Hepatocyte (in vitro differentiated cells): ENCODE measurements at regions not wholly inside any gene's neighbourhood (a gene's known extent, or its start where the extent isn't known, plus 50 kb on each side); places are given as distances from the start of the nearest gene placed in this dataset.

Experiments used
- DNase-seq: peaks from one replicate; pipeline ENCODE4 v3.0.0-alpha.2; 2016; ENCODE audit warnings: low spot score
- H2AFZ ChIP-seq: fragments of 200-600 bp; sonication (generic); 2 replicates; pipeline ENCODE4 v1.6.0; 2016; ENCODE audit warnings: antibody characterized with exemption, mild to moderate bottlenecking
- H3K27ac ChIP-seq: fragments of 200-600 bp; sonication (generic); 2 replicates; pipeline ENCODE4 v1.5.1; 2016; ENCODE audit warnings: mild to moderate bottlenecking
- H3K27me3 ChIP-seq: fragments of 200-600 bp; sonication (generic); 2 replicates; pipeline ENCODE4 v1.6.1; 2016
- H3K36me3 ChIP-seq: fragments of 200-600 bp; sonication (generic); replicated peaks from 2 replicates; pipeline ENCODE4 v1.5.1; 2016; ENCODE audit warnings: low read depth; ENCODE audit not compliant: insufficient read depth
- H3K4me1 ChIP-seq: fragments of 200-600 bp; sonication (generic); 2 replicates; pipeline ENCODE4 v1.5.1; 2016; ENCODE audit warnings: mild to moderate bottlenecking, moderate library complexity; ENCODE audit not compliant: insufficient read depth
- H3K4me2 ChIP-seq: fragments of 200-600 bp; sonication (generic); 2 replicates; pipeline ENCODE4 v1.6.0; 2016
- H3K4me3 ChIP-seq: fragments of 200-600 bp; sonication (generic); 2 replicates; pipeline ENCODE4 v1.5.1; 2016; ENCODE audit warnings: mild to moderate bottlenecking
- H3K79me2 ChIP-seq: fragments of 200-600 bp; sonication (generic); 2 replicates; pipeline ENCODE4 v1.6.0; 2017; ENCODE audit warnings: mild to moderate bottlenecking
- H3K9me2 ChIP-seq: fragments of 200-600 bp; sonication (generic); replicated peaks from 2 replicates; pipeline ENCODE4 v1.6.0; 2017; ENCODE audit warnings: mild to moderate bottlenecking; ENCODE audit not compliant: insufficient read depth
- H3K9me3 ChIP-seq: fragments of 200-600 bp; sonication (generic); 2 replicates; pipeline ENCODE4 v1.5.1; 2016; ENCODE audit warnings: low read depth, mild to moderate bottlenecking
- H4K20me1 ChIP-seq: fragments of 200-600 bp; sonication (generic); 2 replicates; pipeline ENCODE4 v1.6.0; 2016; ENCODE audit warnings: mild to moderate bottlenecking; ENCODE audit not compliant: insufficient read depth, poor library complexity, severe bottlenecking
- EZH2 ChIP-seq: fragments of 200-600 bp; sonication (generic); IDR thresholded peaks from 2 replicates; pipeline ENCODE4 v1.6.1; 2016; ENCODE audit warnings: antibody characterized with exemption, mild to moderate bottlenecking, borderline replicate concordance
- EZH2phosphoT487 ChIP-seq: fragments of 200-600 bp; sonication (generic); IDR thresholded peaks from one replicate; pipeline ENCODE4 v1.6.1; 2018; ENCODE audit warnings: antibody characterized with exemption, mild to moderate bottlenecking, low read depth, moderate library complexity; ENCODE audit not compliant: unreplicated experiment, severe bottlenecking
- WGBS: methylation state at CpG from one replicate; pipeline ENCODE4 v1.1.6; 2016; ENCODE audit warnings: low lambda C conversion rate; ENCODE audit errors: missing lambda C conversion rate; 5-methylcytosine and 5-hydroxymethylcytosine counted together
- TF ChIP-seq, protein P1 (sequence below): fragments of 200-600 bp; sonication (generic); IDR thresholded peaks from 2 replicates; pipeline ENCODE4 v1.5.1; 2016; ENCODE audit warnings: antibody characterized with exemption, mild to moderate bottlenecking; ENCODE audit not compliant: poor library complexity

- Histone ChIP-seq H3K4me2 (peak overlapping the region; percentile 68), H3K27ac (peak overlapping the region; percentile 89), H3K79me2 (no peaks in the 10 kb centered on the region), H2AFZ (peak overlapping the region; percentile 38), H3K36me3 (no peaks in the 10 kb centered on the region), H3K4me1 (peaks cover 23% of the 10 kb centered on the region), H4K20me1 (no peaks in the 10 kb centered on the region), H3K27me3 (no peaks in the 10 kb centered on the region), H3K4me3 (peak overlapping the region; percentile 1), H3K9me2 (no peaks in the 10 kb centered on the region), H3K9me3 (no peaks in the 10 kb centered on the region)
- TF ChIP-seq EZH2phosphoT487 (no peak), EZH2 (no peak)
- TF ChIP-seq, protein P1, sequence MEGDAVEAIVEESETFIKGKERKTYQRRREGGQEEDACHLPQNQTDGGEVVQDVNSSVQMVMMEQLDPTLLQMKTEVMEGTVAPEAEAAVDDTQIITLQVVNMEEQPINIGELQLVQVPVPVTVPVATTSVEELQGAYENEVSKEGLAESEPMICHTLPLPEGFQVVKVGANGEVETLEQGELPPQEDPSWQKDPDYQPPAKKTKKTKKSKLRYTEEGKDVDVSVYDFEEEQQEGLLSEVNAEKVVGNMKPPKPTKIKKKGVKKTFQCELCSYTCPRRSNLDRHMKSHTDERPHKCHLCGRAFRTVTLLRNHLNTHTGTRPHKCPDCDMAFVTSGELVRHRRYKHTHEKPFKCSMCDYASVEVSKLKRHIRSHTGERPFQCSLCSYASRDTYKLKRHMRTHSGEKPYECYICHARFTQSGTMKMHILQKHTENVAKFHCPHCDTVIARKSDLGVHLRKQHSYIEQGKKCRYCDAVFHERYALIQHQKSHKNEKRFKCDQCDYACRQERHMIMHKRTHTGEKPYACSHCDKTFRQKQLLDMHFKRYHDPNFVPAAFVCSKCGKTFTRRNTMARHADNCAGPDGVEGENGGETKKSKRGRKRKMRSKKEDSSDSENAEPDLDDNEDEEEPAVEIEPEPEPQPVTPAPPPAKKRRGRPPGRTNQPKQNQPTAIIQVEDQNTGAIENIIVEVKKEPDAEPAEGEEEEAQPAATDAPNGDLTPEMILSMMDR: no peak
- 11% methylated on average over 24 of the region's 24 CpGs for WGBS
- DNase-seq: peak; percentile 90
These were observed 66.7 kb downstream of the IRF2BPL start for GRCh38 chr14:76961631-76962302.

DNA sequence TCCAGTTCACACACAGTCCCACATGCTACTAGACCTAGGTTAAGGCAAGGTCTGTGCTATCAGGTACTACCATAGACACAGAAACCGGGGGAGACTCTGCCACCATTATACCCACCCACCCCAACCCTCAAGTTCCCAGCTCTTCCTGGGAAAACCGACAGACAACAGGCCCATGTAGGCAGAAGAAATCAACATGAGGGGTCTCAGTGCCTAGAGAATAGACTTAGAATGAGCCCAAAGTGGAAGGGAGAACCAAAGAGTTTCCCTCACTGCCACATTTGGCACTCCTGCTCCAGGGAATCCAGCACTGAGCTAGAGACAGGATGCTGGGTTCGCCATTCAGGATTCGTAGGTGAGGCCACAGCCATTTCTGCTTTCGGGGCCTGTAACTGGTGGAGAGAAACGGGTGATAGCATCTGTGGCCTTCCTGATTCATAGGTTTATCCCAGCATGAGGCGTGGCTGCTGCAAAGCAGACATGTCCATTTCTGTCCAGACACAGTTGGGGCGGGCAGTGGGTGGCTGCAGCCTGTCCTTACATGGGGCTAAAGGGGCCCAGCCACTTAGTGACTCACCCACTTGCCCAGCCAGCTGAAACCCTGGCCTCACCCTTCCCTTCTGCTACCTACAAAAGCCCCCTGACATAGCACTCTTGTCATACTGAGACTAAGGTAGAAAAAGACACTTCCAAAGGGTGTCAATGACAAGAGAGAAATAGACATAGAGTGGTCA lies 69.4 kb downstream of the IRF2BPL start:
- H3K4me2 ChIP-seq: no peak overlapping the region
- peak; percentile 55 for DNase-seq
- no peaks in the 10 kb centered on the region for H3K27me3 ChIP-seq
- H3K9me2 ChIP-seq: no peaks in the 10 kb centered on the region
- no peaks in the 10 kb centered on the region for H3K9me3 ChIP-seq
- no peak overlapping the region for H3K4me3 ChIP-seq
- H2AFZ ChIP-seq: no peak overlapping the region
- TF ChIP-seq EZH2phosphoT487 (no peak), EZH2 (no peak)
- TF ChIP-seq, protein P1: no peak
- H3K27ac ChIP-seq: peak overlapping the region; percentile 59
- H3K79me2 ChIP-seq: no peaks in the 10 kb centered on the region
- H3K36me3 ChIP-seq: no peaks in the 10 kb centered on the region
- 74% methylated on average over 8 of the region's 8 CpGs for WGBS
- H4K20me1 ChIP-seq: no peaks in the 10 kb centered on the region
- peaks cover 46% of the 10 kb centered on the region for H3K4me1 ChIP-seq

- no peaks in the 10 kb centered on the region for H3K9me2 ChIP-seq
- no peak overlapping the region for H2AFZ ChIP-seq
- no peaks in the 10 kb centered on the region for H3K79me2 ChIP-seq
- H3K36me3 ChIP-seq: no peaks in the 10 kb centered on the region
- H3K4me2 ChIP-seq: no peak overlapping the region
- no peak overlapping the region for H3K4me3 ChIP-seq
- TF ChIP-seq, protein P1: no peak
- TF ChIP-seq EZH2phosphoT487 (no peak), EZH2 (no peak)
- DNase-seq: no peak
- peaks cover 54% of the 10 kb centered on the region for H3K4me1 ChIP-seq
- no peaks in the 10 kb centered on the region for H4K20me1 ChIP-seq
- H3K27me3 ChIP-seq: no peaks in the 10 kb centered on the region
- H3K9me3 ChIP-seq: no peaks in the 10 kb centered on the region
- H3K27ac ChIP-seq: peak overlapping the region; percentile 59
- WGBS: 82% methylated on average over 11 of the region's 11 CpGs
These were observed 70.2 kb downstream of the IRF2BPL start for GRCh38 chr14:76958020-76958979.
